ENCODE measurements at regions not wholly inside any gene's neighbourhood (a gene's known extent, or its start where the extent isn't known, plus 50 kb on each side); places are given as distances from the start of the nearest gene placed in this dataset.

GRCh38 chr15:36282821-36283220, 296.6 kb upstream of the CDIN1 start (continued):
- no peak for TF ChIP-seq ZNF26 (tag by site-specific recombination; IDR thresholded peaks at IDR 0.05)

GRCh38 chr15:36284911-36285310, 294.5 kb upstream of the CDIN1 start:
- Histone ChIP-seq H3K36me3 (ENCODE audit: control insufficient read depth in 2 of 2, insufficient read depth in 1 of 2, low read length in 2 of 2) (no peaks in the 10 kb centered on the region), H3K9me3 (ENCODE audit: control insufficient read depth, insufficient read depth, low read depth, low read length) (no peaks in the 10 kb centered on the region), H3K4me3 (ENCODE audit: low read depth, low read length) (no peak overlapping the region), H3K4me1 (ENCODE audit: control insufficient read depth, insufficient read depth, low read length) (no peaks in the 10 kb centered on the region), H3K27ac (ENCODE audit: extremely low read depth, low read depth, low read length) (no peak overlapping the region)
- ChIA-PET CTCF (no interaction called here), POLR2A (no interaction called here)
- TF ChIP-seq ZNF658 (tag by site-specific recombination; IDR thresholded peaks at IDR 0.05): no peak
- TF ChIP-seq ZNF157 (tag by site-specific recombination; IDR thresholded peaks at IDR 0.05): no peak
- TF ChIP-seq ZNF311 (tag by site-specific recombination; IDR thresholded peaks at IDR 0.05; ENCODE audit: borderline replicate concordance): no peak
- no peak for TF ChIP-seq ZNF571 (tag by site-specific recombination; IDR thresholded peaks at IDR 0.05)
- no peak for TF ChIP-seq KLF8 (tag by site-specific recombination; IDR thresholded peaks at IDR 0.05)
- TF ChIP-seq ZNF423 (tag by site-specific recombination; IDR thresholded peaks at IDR 0.05): no peak
- no peak for TF ChIP-seq ZNF704 (tag by site-specific recombination; IDR thresholded peaks at IDR 0.05)
- no peak for TF ChIP-seq ZNF341 (tag by site-specific recombination; IDR thresholded peaks at IDR 0.05; ENCODE audit: low read depth)
- no peak for TF ChIP-seq ZBTB11 (tag by site-specific recombination; conservative IDR thresholded peaks at IDR 0.05; ENCODE audit: low read depth)
- TF ChIP-seq ZNF529 (tag by site-specific recombination; IDR thresholded peaks at IDR 0.05; ENCODE audit: insufficient replicate concordance): no peak
- TF ChIP-seq ZNF433 (tag by site-specific recombination; IDR thresholded peaks at IDR 0.05; ENCODE audit: low read depth): no peak

- CTCF ChIA-PET: interaction anchor here (0.6 to 0.7 kb wide), 3 partner anchors 152 to 525 kb away, joined by 3 to 7 read pairs (median 4); no protein-coding TSS in a partner anchor
- Histone ChIP-seq H3K9me3 (ENCODE audit: control insufficient read depth, insufficient read depth, low read depth, low read length) (no peaks in the 10 kb centered on the region), H3K4me1 (ENCODE audit: control insufficient read depth, insufficient read depth, low read length) (no peaks in the 10 kb centered on the region), H3K4me3 (ENCODE audit: low read depth, low read length) (no peak overlapping the region), H3K36me3 (ENCODE audit: control insufficient read depth in 2 of 2, insufficient read depth in 1 of 2, low read length in 2 of 2) (no peaks in the 10 kb centered on the region), H3K27ac (ENCODE audit: extremely low read depth, low read depth, low read length) (no peak overlapping the region)
- TF ChIP-seq ZNF560 (tag by site-specific recombination; IDR thresholded peaks at IDR 0.05; ENCODE audit: borderline replicate concordance): no peak
- no peak for TF ChIP-seq ZNF623 (tag by site-specific recombination; IDR thresholded peaks at IDR 0.05)
- TF ChIP-seq ZNF558 (tag by site-specific recombination; IDR thresholded peaks at IDR 0.05): no peak
- no peak for TF ChIP-seq GLIS1 (tag by site-specific recombination; IDR thresholded peaks at IDR 0.05)
- no peak for TF ChIP-seq ZNF510 (tag by site-specific recombination; IDR thresholded peaks at IDR 0.05; ENCODE audit: insufficient replicate concordance)
- no peak for TF ChIP-seq PRDM6 (tag by site-specific recombination; IDR thresholded peaks at IDR 0.05)
- TF ChIP-seq ZBTB21 (tag by site-specific recombination; IDR thresholded peaks at IDR 0.05): no peak
- no peak for TF ChIP-seq ZNF488 (tag by site-specific recombination; IDR thresholded peaks at IDR 0.05)
- POLR2A ChIA-PET: interaction anchor here (0.7 kb wide), 1 partner anchor 477 kb away, joined by 3 read pairs; no protein-coding TSS in a partner anchor
Measured at GRCh38 chr15:36291501-36291900, 287.9 kb upstream of the CDIN1 start.

All from HEK293 (cell line).